Activated naive CD4-positive, alpha-beta T cell treated with Interleukin-2 at 50 U/mL for 16 hours (primary cell): ENCODE measurements at regions not wholly inside any gene's neighbourhood (a gene's known extent, or its start where the extent isn't known, plus 50 kb on each side); places are given as distances from the start of the nearest gene placed in this dataset.
"Not testable (repeated sequence)": the region's sequence is repeated elsewhere in the genome, so short reads cannot be mapped to it uniquely, and the experiment has no call there.

Experiments
- DNase-seq: peaks from one replicate; pipeline ENCODE4 v3.0.0-alpha.2; 2020

DNA sequence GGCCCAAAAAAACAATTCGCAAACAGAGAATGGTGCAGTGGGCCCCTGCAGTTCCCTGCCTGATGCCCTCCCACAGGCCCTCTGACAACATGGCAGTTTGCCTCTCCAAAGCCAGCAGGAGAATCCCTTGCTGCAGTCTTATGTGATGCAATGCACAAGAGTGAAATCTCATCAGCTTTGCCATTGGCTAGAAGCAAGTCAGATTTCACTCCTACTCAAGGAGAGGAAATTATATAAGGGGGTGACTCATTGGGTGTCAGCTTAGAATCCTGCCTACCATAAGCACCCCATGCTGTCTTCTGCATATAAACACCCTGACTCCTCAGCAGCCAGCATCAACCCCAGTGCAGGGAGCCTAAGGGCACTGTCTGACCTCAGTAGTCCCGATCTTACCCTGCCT is 157.3 kb upstream of the LDB2 start:
- no peak for DNase-seq

DNA sequence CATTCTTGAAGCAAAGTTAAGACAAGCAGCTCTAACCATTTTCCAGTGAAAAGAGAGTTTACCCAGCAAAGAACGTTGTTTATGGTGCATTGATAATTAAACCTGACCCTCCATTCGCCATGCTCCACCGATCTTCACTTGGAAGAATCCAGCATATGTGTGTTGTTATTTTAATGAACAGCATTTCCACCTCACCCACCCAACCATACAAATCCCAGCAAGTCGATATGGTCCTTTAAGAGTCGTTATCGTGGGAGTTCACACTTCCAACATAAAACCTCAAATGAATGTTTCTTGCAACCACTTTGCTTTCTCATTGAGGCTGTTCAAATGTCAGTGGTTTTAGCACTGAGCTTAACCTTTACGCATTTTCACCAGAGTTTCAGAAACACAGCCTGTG is 147.4 kb upstream of the LDB2 start:
- DNase-seq = no peak

- no peak for DNase-seq
These were observed 140.2 kb upstream of the LDB2 start for GRCh38 chr4:17038510-17039176.

DNA sequence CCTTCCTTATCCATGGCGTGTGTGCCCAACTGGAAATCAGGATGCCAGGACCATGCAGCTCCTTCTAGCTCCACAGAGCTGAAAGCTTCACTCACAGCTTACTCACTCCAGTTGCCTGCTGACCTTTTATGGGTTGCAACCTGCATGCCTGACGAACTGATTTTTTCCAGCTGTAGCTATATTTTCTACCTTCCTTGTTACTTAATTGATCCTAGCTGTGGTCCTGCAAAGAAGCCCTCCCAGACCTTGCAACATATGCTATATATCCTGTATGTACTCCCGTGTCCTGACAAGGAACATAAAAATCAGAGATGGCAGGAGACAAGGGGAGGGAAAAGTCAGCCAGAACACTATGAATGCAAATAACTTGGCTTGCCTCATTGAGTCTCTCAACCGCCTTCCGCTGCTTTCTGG is 135.3 kb upstream of the LDB2 start:
- no peak for DNase-seq

GRCh38 chr4:17033025-17033767 is 134.8 kb upstream of the LDB2 start:
- DNase-seq = no peak

DNA sequence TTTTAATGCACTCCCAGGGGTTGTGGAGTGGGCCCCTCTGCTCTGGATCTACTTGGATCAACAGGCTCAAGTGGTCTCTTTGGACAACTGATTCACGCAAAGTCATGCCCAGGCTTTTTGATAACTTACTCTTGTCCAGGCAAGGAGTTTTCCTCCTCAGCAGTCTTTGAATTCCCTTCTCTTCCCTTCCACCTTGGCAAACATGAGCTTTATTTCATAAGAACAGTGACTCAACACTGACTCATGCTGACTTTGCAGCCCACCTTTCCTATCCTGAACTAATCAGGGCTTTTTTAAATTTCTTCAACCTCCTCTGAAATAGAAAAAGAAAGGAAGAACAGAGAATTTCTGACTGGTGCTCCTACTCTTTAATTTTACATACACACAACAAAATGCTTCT is 132.1 kb upstream of the LDB2 start:
- DNase-seq = no peak

DNA sequence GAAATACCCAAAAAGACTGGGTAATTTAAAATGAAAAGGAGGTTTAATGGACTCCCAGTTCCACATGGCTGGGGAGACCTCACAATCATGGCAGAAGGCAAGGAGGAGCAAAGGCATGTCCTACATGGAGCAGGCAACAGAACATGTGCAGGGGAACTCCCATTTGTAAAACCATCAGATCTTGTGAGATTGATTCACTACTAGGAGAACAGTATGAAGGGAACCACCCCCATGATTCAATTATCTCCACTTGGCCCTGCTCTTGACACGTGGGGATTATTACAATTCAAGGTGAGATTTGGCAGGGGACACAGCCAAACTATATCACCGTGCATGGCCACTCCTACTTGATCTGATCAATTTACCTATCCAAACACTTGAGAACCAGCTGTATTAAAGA is 131.5 kb upstream of the LDB2 start:
- DNase-seq = no peak

DNA sequence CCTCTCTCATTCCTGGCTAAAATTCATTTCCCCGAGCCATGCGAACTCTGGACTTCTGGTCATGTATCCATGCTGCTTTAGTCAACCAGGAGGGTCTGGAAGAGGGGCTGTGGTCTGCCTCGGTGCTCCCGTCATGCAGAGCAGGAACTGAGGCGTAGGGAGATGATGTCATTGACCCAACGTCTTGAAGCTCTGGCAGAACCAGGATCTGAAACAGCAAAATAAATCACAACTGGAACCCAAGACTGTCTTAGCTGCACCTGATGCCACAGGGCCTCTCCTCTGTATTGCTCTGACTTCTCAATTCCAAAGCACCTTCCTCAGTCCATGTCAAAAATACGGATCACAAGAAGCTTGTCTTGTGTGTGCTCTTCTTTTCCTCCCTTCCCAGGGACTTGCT is 131.0 kb upstream of the LDB2 start:
- DNase-seq = no peak

DNA sequence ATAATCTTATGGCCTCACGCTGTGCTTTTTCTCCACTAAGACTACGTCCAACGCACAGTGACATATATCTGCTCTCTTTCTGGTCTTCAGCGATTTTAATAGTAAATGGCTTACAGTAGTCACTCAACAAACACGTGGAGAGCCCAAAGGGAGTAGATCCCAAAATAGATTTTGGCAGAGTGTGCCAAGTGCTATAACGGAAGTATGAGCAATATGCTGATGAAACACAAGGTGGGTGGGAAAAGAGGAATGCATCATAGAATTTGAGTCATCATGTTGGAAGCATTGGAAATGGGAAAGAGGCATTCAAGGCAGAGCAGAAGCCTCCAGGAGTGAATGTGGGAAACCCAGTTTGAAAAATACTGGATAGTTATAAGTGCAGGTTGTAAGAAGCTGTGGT is 129.1 kb upstream of the LDB2 start:
- DNase-seq = no peak

- DNase-seq = no peak
These were observed 126.0 kb upstream of the LDB2 start for GRCh38 chr4:17024425-17024824.

DNA sequence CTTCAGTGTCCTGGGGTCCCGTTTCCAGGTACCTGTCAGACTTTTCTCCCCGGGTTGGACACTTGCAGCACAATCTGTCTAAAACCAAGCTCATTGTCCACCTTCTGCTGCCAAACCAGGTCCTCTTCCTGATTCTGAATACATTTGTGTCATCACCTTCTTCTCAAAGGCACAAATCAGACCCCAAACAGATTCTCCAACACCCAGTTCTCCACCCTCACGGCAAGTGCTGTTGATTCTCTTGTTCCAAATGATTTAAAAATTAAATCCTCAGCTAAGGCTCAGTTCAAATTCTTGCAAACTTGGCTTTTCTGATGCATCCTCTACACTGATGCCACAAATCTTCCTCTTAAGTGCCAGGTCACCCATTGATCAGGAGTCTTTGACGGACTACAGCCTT is 122.5 kb upstream of the LDB2 start:
- DNase-seq = no peak

DNA sequence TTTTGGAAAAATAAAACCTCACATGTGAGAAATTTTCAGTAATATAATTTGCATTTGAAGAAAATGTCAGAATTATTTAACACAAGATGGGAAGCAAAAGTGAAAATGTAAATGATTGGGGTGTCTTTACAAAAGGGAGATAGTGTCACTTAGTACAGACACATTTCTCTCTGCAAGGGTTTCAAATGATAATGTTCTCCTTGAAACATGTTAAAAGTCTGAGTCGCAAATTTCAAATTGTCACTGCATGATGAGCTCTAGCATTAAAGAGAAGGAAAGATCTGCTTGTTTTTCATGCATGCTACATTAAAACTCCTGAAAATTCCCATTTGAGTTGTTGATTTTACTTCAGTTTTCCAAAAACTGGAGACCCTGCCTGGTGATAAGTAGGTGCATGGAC is 122.0 kb upstream of the LDB2 start:
- no peak for DNase-seq

DNA sequence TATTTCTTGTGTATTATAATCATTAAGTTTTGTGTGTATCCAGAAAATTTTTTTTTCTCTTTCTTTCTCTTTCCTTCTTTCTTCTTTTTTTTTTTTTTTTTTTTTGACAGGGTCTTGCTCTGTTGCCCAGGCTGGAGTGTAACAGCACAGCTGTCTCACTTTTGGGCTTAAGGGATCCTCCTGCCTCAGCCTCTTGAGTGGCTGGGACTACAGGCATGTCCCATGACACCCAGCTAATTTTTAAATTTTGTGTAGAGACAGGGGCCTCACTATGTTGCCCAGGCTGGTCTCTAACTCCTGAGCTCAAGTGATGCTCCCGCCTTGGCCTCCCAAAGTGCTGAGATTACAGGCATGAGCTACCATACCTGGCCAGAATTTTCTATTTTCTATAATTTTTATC is 120.2 kb upstream of the LDB2 start:
- DNase-seq = not testable (repeated sequence)

- DNase-seq = no peak
These were observed 119.6 kb upstream of the LDB2 start for GRCh38 chr4:17018013-17018412.

DNA sequence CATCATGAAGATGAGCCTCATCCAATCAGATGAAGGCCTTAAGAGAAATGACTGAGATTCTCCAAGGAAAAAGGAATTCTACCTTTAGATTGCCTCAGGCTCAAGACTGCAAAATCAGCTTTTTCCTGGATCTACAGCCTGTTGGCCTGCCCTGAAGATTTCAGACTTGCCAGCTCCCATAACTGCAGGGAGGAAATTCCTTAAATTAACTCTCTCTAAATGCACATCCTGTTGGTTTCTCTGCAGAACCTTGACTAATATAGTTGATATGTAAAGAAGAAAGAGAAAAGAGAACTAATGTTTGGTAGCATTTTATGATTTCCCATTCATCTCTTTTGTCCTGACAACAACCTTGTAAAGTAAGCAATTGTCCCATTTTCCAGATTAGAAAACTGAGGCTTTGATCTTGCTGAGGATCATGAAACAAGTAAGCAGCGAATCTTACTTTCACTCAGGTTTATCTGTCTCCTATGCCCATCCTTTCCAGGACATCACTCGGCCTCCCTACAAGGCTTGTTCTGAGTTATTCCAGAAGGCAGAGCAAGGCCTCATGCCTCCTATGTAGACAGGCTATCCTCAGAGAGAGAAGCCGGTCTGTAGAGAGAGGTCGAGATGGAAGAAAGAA is 115.0 kb upstream of the LDB2 start:
- DNase-seq = no peak

DNA sequence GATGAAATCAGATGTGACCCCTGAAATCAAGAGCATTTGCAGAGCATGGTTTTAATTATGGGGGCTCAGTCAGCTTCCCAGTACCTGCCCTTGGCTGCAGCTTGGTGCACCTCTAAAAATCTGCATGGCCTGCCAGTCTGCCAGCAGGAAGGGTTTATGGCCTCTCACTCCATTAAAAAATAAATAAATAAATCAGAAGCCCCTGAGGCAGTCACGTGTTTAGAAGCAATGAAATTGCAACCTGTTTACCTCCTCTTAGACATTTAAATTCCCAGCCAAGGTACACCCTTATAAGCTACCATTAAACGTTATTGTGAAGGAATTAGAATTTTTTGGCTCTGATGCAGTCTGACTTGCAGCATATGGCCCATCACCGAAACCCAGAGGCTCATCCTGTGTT is 114.0 kb upstream of the LDB2 start:
- no peak for DNase-seq

- DNase-seq = no peak
These were observed 112.1 kb upstream of the LDB2 start for GRCh38 chr4:17010426-17011087.

DNA sequence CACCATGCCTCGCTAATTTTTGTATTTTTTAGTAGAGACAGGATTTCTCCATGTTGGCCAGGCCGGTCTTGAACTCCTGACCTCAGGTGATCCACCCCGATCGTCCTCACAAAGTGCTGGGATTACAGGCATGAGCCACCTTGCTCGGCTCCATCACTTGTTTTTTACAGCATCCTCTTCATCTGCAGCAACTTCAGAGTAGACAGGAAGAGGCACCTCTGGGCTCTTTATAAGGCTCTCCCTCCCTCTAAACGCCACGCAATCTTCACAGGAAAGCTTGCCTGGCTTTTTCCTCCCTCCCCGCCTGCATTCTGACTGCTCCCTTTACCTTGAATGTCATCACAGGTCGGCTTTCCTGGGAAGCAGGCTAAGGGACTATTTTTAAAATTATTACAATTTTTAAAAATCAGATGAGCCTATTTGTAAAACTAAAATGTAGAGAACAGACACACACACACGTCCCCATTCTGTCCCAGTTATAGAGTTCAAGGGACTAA is 111.5 kb upstream of the LDB2 start:
- no peak for DNase-seq

GRCh38 chr4:17008834-17009345 is 110.4 kb upstream of the LDB2 start:
- no peak for DNase-seq

DNA sequence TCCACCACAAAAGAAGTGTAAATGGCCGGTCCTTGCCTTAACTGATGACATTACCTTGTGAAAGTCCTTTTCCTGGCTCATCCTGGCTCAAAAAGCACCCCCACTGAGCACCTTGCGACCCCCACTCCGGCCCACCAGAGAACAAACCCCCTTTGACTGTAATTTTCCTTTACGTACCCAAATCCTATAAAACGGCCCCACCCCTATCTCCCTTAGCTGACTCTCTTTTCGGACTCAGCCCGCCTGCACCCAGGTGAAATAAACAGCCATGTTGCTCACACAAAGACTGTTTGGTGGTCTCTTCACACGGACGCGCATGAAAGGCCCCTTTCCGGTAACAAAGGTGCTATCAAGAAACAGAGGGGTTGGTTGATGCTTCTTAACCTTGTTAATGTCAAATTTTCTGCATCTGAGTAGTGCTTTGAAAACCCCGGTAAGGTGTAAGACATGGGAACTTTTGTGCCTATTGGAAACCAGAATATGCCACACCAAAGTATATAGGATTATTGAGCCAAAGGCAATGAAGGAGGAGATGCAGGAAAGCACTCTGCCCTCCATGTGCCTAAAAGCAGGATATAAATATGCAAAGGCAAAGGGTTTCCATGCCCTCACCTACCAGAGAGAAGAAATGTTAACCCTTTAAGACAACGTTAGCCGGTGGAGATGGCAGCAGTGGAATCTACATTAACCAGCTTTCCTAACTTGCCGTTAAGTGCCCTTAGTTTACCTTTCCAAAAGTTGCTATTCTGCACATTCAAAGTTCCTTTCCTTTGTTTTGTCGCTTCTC is 105.4 kb upstream of the LDB2 start:
- not testable (repeated sequence) for DNase-seq

DNA sequence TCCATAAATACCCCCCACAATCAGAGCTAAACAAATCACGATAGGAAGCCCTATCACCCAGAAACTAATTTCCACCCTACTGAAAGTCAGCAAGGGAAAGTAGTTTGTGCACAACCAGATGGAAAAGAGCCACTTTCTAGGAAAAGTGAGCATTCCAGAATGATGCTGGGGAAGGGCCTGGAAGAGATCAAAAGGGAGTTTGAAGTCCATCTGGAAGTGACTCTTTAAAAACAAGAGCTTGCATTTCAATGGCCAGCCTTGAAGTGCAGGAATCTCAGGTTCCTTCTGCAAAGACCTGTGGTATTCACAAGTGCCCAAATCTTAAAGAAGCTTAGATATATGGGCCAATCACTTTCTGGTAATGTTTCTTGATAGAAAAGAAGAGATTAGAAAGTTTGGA is 97.0 kb upstream of the LDB2 start:
- DNase-seq = no peak
